Kidney (tissue), 13 donors: ENCODE measurements at regions not wholly inside any gene's neighbourhood (a gene's known extent, or its start where the extent isn't known, plus 50 kb on each side); places are given as distances from the start of the nearest gene placed in this dataset.

Experiments
- DNase-seq, 5 donors: peaks; one replicate each; pipeline ENCODE4 v3.0.0-alpha.2; 2013 to 2020
- FAIRE-seq: peaks from 2 replicates; lab custom pipeline; 2012; peaks lifted over from hg19 to GRCh38; lab: Jason Lieb, UNC
- H3K27ac ChIP-seq, 2 donors: one replicate each; pipeline ENCODE4 v1.7.0; 2013; ENCODE audit warnings: low read depth in 2 of 2, low read length in 2 of 2, inconsistent platforms in 1 of 2
- H3K27me3 ChIP-seq: one replicate; pipeline ENCODE4 v1.7.1; 2013; ENCODE audit warnings: low read length, inconsistent platforms; ENCODE audit not compliant: control insufficient read depth, insufficient read depth
- H3K36me3 ChIP-seq, 3 donors: one replicate each; pipeline versions ENCODE4 v1.7.0 to v1.7.1; 2013; ENCODE audit warnings: low read length in 3 of 3, control low read depth in 1 of 3, inconsistent platforms in 1 of 3; ENCODE audit not compliant: insufficient read depth in 3 of 3, control insufficient read depth in 2 of 3
- H3K4me1 ChIP-seq, 3 donors: one replicate each; pipeline versions ENCODE4 v1.7.0 to v1.7.1; 2013; ENCODE audit warnings: low read length in 3 of 3, inconsistent platforms in 1 of 3, low read depth in 1 of 3; ENCODE audit not compliant: control insufficient read depth in 2 of 3, insufficient read depth in 2 of 3
- H3K4me3 ChIP-seq, 3 donors: one replicate each; pipeline versions ENCODE4 v1.7.0 to v1.8.1; 2013; ENCODE audit warnings: low read length in 3 of 3, control low read depth in 1 of 3, inconsistent platforms in 1 of 3
- H3K9ac ChIP-seq, 3 donors: one replicate each; pipeline versions ENCODE4 v1.7.0 to v1.7.1; 2013; ENCODE audit warnings: low read length in 3 of 3, control low read depth in 1 of 3, inconsistent platforms in 1 of 3
- H3K9me3 ChIP-seq, 3 donors: one replicate each; pipeline versions ENCODE4 v1.7.0 to v1.7.1; 2013; ENCODE audit warnings: low read length in 3 of 3, control low read depth in 1 of 3, inconsistent platforms in 1 of 3; ENCODE audit not compliant: control insufficient read depth in 2 of 3, insufficient read depth in 1 of 3
- CTCF ChIP-seq: IDR thresholded peaks from 3 replicates; pipeline ENCODE4 v1.5.1; 2012; ENCODE audit warnings: mild to moderate bottlenecking, moderate library complexity, borderline replicate concordance; ENCODE audit not compliant: insufficient read depth; ENCODE audit errors: extremely low read depth
- intact Hi-C: fragments of 100-400 bp; cut with DNase I; formaldehyde crosslinking; loops from one replicate; pipeline ENCODE4 v1.11.1; 2022
- donor health status: control.
- donor health status: control.
- donor health status: control.
- donor health status: control.
- donor health status: control.
- donor health status: DM: yes; HTN: yes; CAD: no.
- donor health status: Normal renal cell carcinoma (clear cell type).

GRCh38 chr16:85182286-85182685 lies 70.0 kb upstream of the CIBAR2 start:
- no peak for FAIRE-seq
- no peak overlapping the region for H3K27ac ChIP-seq
- no peaks in the 10 kb centered on the region for H3K27me3 ChIP-seq
- H3K36me3 ChIP-seq, result peaks cover 0 to 3% (median 0%) of the 10 kb centered on the region in 3 donors
- H3K9ac ChIP-seq, result no peak overlapping the region
- intact Hi-C loops, result no loop called here
- TF ChIP-seq CTCF, result no peak
- H3K4me1 ChIP-seq, result no peaks in the 10 kb centered on the region
- peaks cover 0 to 10% (median 0%) of the 10 kb centered on the region in 3 donors for H3K9me3 ChIP-seq
- DNase-seq, result no peak
- no peak overlapping the region for H3K4me3 ChIP-seq

- Histone ChIP-seq H3K36me3 (peaks cover 0 to 3% (median 0%) of the 10 kb centered on the region in 3 donors), H3K4me3 (no peak overlapping the region), H3K9ac (no peak overlapping the region), H3K27ac (no peak overlapping the region), H3K4me1 (no peaks in the 10 kb centered on the region), H3K9me3 (peaks cover 0 to 10% (median 0%) of the 10 kb centered on the region in 3 donors), H3K27me3 (no peaks in the 10 kb centered on the region)
- TF ChIP-seq CTCF, result no peak
- DNase-seq (no peak), FAIRE-seq (no peak)
- intact Hi-C loops, result no loop called here
Measured at GRCh38 chr16:85182774-85183173, 70.5 kb upstream of the CIBAR2 start.

GRCh38 chr16:85183564-85183963 lies 71.3 kb upstream of the CIBAR2 start:
- TF ChIP-seq CTCF, result no peak
- H3K4me1 ChIP-seq, result no peaks in the 10 kb centered on the region
- H3K9me3 ChIP-seq, result peaks cover 0 to 10% (median 0%) of the 10 kb centered on the region in 3 donors
- H3K27ac ChIP-seq, result no peak overlapping the region
- intact Hi-C loops, result no loop called here
- no peak overlapping the region for H3K9ac ChIP-seq
- FAIRE-seq, result no peak
- H3K4me3 ChIP-seq, result no peak overlapping the region
- no peaks in the 10 kb centered on the region for H3K27me3 ChIP-seq
- peaks cover 0 to 3% (median 0%) of the 10 kb centered on the region in 3 donors for H3K36me3 ChIP-seq
- no peak for DNase-seq

GRCh38 chr16:85184404-85184803 lies 72.1 kb upstream of the CIBAR2 start:
- no peak for TF ChIP-seq CTCF
- FAIRE-seq, result no peak

More at GRCh38 chr16:85184404-85184803, 72.1 kb upstream of the CIBAR2 start:
- intact Hi-C loops, result no loop called here
- DNase-seq, result no peak
- no peak overlapping the region for H3K4me3 ChIP-seq
- no peak overlapping the region for H3K27ac ChIP-seq
- H3K4me1 ChIP-seq, result peaks cover 0 to 2% (median 0%) of the 10 kb centered on the region in 3 donors
- H3K9ac ChIP-seq, result no peak overlapping the region
- no peaks in the 10 kb centered on the region for H3K27me3 ChIP-seq
- peaks cover 0 to 3% (median 0%) of the 10 kb centered on the region in 3 donors for H3K36me3 ChIP-seq
- peaks cover 0 to 10% (median 0%) of the 10 kb centered on the region in 3 donors for H3K9me3 ChIP-seq
